ENCODE measurements at regions not wholly inside any gene's neighbourhood (a gene's known extent, or its start where the extent isn't known, plus 50 kb on each side); places are given as distances from the start of the nearest gene placed in this dataset.
"Not testable (repeated sequence)": the region's sequence is repeated elsewhere in the genome, so short reads cannot be mapped to it uniquely, and the experiment has no call there.

DNA sequence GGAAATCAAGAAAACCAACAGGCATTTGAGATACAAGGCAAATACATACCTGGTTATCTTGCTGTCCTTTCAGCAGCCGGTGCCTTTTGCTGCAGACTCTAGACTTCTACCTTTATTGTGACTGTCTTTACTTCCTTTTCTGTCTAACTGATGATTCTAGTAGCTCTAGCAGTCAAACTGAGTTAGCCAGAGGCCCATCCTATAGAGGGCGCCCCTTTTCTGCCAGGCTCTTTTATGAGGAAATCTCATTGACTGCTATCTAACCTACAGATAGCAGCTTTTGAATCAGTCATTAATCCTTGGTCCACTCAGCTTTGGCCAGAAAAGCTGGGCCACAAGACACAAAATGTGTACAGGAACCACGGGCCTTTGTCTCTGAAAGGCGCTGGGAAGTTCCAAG is 87.5 kb upstream of the WSB1 start:
- H3K9ac ChIP-seq: no peak overlapping the region
- no peak overlapping the region for H2AFZ ChIP-seq (ENCODE audit: low read depth)
- H3K4me3 ChIP-seq (IDR thresholded peaks at IDR 0.05; ENCODE audit: insufficient read depth, low read depth, low read length): no peak overlapping the region
- H3K27me3 ChIP-seq (ENCODE audit: insufficient read depth, low read depth): no peaks in the 10 kb centered on the region
- no peaks in the 10 kb centered on the region for H3K79me2 ChIP-seq (ENCODE audit: insufficient read depth, low read depth)
- no peaks in the 10 kb centered on the region for H4K20me1 ChIP-seq (ENCODE audit: insufficient read depth)
- TF ChIP-seq, protein P1, sequence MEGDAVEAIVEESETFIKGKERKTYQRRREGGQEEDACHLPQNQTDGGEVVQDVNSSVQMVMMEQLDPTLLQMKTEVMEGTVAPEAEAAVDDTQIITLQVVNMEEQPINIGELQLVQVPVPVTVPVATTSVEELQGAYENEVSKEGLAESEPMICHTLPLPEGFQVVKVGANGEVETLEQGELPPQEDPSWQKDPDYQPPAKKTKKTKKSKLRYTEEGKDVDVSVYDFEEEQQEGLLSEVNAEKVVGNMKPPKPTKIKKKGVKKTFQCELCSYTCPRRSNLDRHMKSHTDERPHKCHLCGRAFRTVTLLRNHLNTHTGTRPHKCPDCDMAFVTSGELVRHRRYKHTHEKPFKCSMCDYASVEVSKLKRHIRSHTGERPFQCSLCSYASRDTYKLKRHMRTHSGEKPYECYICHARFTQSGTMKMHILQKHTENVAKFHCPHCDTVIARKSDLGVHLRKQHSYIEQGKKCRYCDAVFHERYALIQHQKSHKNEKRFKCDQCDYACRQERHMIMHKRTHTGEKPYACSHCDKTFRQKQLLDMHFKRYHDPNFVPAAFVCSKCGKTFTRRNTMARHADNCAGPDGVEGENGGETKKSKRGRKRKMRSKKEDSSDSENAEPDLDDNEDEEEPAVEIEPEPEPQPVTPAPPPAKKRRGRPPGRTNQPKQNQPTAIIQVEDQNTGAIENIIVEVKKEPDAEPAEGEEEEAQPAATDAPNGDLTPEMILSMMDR (conservative IDR thresholded peaks at IDR 0.05; ENCODE audit: low read depth, low read length): peak; percentile 47
- H3K36me3 ChIP-seq (ENCODE audit: insufficient read depth): no peaks in the 10 kb centered on the region
- H3K4me2 ChIP-seq: no peak overlapping the region
- H3K4me1 ChIP-seq (ENCODE audit: low read depth, poor library complexity, severe bottlenecking): no peaks in the 10 kb centered on the region
- H3K27ac ChIP-seq: no peak overlapping the region

DNA sequence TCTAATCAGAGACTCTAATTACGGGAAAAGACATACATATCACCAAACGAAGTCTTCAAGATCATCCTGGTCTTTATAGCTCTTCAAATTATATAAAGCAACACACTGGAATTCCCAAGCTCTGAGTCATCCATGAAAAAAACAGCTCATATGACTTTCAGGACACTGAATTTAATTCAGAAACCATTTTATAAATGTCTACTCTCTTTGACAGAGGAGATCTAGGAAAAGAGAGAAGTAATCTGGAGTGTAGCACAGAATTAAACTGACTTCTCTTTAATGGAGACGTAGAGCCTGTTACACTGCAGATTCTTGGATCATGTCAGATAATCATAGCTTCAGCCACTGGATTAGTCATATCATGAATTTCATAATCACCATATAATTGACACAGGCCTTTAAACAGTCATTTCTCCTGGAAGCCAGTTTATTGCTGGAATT is 86.8 kb upstream of the WSB1 start:
- H3K27ac ChIP-seq: no peak overlapping the region
- no peak overlapping the region for H2AFZ ChIP-seq (ENCODE audit: low read depth)
- H3K79me2 ChIP-seq (ENCODE audit: insufficient read depth, low read depth): no peaks in the 10 kb centered on the region
- no peaks in the 10 kb centered on the region for H4K20me1 ChIP-seq (ENCODE audit: insufficient read depth)
- TF ChIP-seq, protein P1 (conservative IDR thresholded peaks at IDR 0.05; ENCODE audit: low read depth, low read length): no peak
- H3K4me2 ChIP-seq: no peak overlapping the region
- no peaks in the 10 kb centered on the region for H3K36me3 ChIP-seq (ENCODE audit: insufficient read depth)
- no peak overlapping the region for H3K4me3 ChIP-seq (IDR thresholded peaks at IDR 0.05; ENCODE audit: insufficient read depth, low read depth, low read length)
- no peaks in the 10 kb centered on the region for H3K27me3 ChIP-seq (ENCODE audit: insufficient read depth, low read depth)
- no peaks in the 10 kb centered on the region for H3K4me1 ChIP-seq (ENCODE audit: low read depth, poor library complexity, severe bottlenecking)
- H3K9ac ChIP-seq: no peak overlapping the region

DNA sequence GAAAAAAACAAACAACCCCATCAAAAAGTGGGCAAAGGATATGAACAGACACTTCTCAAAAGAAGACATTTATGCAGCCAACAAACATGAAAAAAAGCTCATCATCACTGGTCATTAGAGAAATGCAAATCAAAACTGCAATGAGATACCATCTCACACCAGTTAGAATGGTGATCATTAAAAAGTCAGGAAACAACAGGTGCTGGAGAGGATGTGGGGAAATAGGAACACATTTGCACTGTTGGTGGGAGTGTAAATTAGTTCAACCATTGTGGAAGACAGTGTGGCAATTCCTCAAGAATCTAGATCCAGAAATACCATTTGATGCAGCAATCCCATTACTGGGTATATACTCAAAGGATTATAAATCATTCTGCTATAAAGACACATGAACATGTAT is 85.5 kb upstream of the WSB1 start:
- H2AFZ ChIP-seq (ENCODE audit: low read depth); H3K79me2 ChIP-seq (ENCODE audit: insufficient read depth, low read depth); H3K4me1 ChIP-seq (ENCODE audit: low read depth, poor library complexity, severe bottlenecking); H3K36me3 ChIP-seq (ENCODE audit: insufficient read depth); H3K27ac ChIP-seq; H4K20me1 ChIP-seq (ENCODE audit: insufficient read depth); H3K9ac ChIP-seq; H3K4me2 ChIP-seq; H3K4me3 ChIP-seq (IDR thresholded peaks at IDR 0.05; ENCODE audit: insufficient read depth, low read depth, low read length); H3K27me3 ChIP-seq (ENCODE audit: insufficient read depth, low read depth): not testable (repeated sequence)

- no peak overlapping the region for H2AFZ ChIP-seq (ENCODE audit: low read depth)
- H3K27me3 ChIP-seq (ENCODE audit: insufficient read depth, low read depth): no peaks in the 10 kb centered on the region
- no peaks in the 10 kb centered on the region for H3K4me1 ChIP-seq (ENCODE audit: low read depth, poor library complexity, severe bottlenecking)
- H3K9ac ChIP-seq: no peak overlapping the region
- no peaks in the 10 kb centered on the region for H4K20me1 ChIP-seq (ENCODE audit: insufficient read depth)
- no peaks in the 10 kb centered on the region for H3K36me3 ChIP-seq (ENCODE audit: insufficient read depth)
- no peak overlapping the region for H3K4me3 ChIP-seq (IDR thresholded peaks at IDR 0.05; ENCODE audit: insufficient read depth, low read depth, low read length)
- TF ChIP-seq, protein P1 (conservative IDR thresholded peaks at IDR 0.05; ENCODE audit: low read depth, low read length): no peak
- no peaks in the 10 kb centered on the region for H3K79me2 ChIP-seq (ENCODE audit: insufficient read depth, low read depth)
- H3K27ac ChIP-seq: no peak overlapping the region
- H3K4me2 ChIP-seq: no peak overlapping the region
Measured at GRCh38 chr17:27209316-27209715, 84.6 kb upstream of the WSB1 start.

- not testable (repeated sequence) for H3K9ac ChIP-seq; H3K27ac ChIP-seq; H2AFZ ChIP-seq (ENCODE audit: low read depth); H3K27me3 ChIP-seq (ENCODE audit: insufficient read depth, low read depth); H3K4me1 ChIP-seq (ENCODE audit: low read depth, poor library complexity, severe bottlenecking); H3K4me3 ChIP-seq (IDR thresholded peaks at IDR 0.05; ENCODE audit: insufficient read depth, low read depth, low read length); H3K79me2 ChIP-seq (ENCODE audit: insufficient read depth, low read depth); H3K4me2 ChIP-seq; H3K36me3 ChIP-seq (ENCODE audit: insufficient read depth); H4K20me1 ChIP-seq (ENCODE audit: insufficient read depth)
Measured at GRCh38 chr17:27210809-27211208, 83.1 kb upstream of the WSB1 start.
